ENCODE measurements at regions not wholly inside any gene's neighbourhood (a gene's known extent, or its start where the extent isn't known, plus 50 kb on each side); places are given as distances from the start of the nearest gene placed in this dataset.

- intact Hi-C loops (cut with DNase I; ENCODE audit: low total_unique reads) = no loop called here
- TF ChIP-seq EP300 (IDR thresholded peaks at IDR 0.05; ENCODE audit: low read depth) (no peak), CTCF (IDR thresholded peaks at IDR 0.05) (no peak), POLR2A (IDR thresholded peaks at IDR 0.05) (no peak), POLR2AphosphoS5 (IDR thresholded peaks at IDR 0.05) (no peak)
- peaks cover 0 to 9% of the 10 kb centered on the region in 2 donors for H3K9me3 ChIP-seq
- no peaks in the 10 kb centered on the region for H3K4me1 ChIP-seq
- in situ Hi-C loops (cut with MboI; ENCODE audit: low pct_ligation_motif_present in 1 of 4, low pct_unique_long_range_greater_than_20kb in 1 of 4, low sequenced_read_pairs in 3 of 4) = no loop called here
- H3K27me3 ChIP-seq = no peaks in the 10 kb centered on the region
- no peak overlapping the region for H3K27ac ChIP-seq
- 53 to 54% methylated on average over 3 of the region's 3 CpGs for WGBS, 2 donors (ENCODE audit: low coverage in 1 of 2)
- DNase-seq = no peak
- no peak overlapping the region for H3K4me3 ChIP-seq
- no peaks in the 10 kb centered on the region for H3K36me3 ChIP-seq
These were observed 1387.5 kb upstream of the EYS start for GRCh38 chr6:67094431-67094946.

DNA sequence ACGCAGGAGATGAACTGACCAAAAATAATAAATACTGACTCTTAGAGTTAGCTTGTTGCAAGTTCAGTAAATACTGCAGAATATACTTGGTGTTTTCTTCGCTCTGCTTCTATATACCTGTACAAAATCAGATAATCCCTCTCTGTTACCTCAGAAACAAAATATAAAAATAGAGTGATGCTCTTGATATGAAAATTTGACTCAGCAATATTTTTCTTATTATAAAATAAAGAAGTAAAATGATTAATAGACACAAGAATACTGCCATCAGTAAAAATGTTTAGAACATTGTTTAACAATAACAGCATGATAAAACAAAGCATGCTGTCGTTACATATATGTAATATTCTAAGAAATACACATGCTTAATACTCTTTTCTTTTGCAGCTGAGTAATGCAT lies 1366.9 kb upstream of the EYS start:
- H3K27me3 ChIP-seq = no peaks in the 10 kb centered on the region
- 38 to 77% methylated on average over 3 of the region's 3 CpGs for WGBS, 2 donors (ENCODE audit: low coverage in 1 of 2)
- no peaks in the 10 kb centered on the region for H3K36me3 ChIP-seq
- in situ Hi-C loops (cut with MboI; ENCODE audit: low pct_ligation_motif_present in 1 of 4, low pct_unique_long_range_greater_than_20kb in 1 of 4, low sequenced_read_pairs in 3 of 4) = no loop called here
- intact Hi-C loops (cut with DNase I; ENCODE audit: low total_unique reads) = no loop called here
- TF ChIP-seq POLR2AphosphoS5 (IDR thresholded peaks at IDR 0.05) (no peak), CTCF (IDR thresholded peaks at IDR 0.05) (no peak), EP300 (IDR thresholded peaks at IDR 0.05; ENCODE audit: low read depth) (no peak), POLR2A (IDR thresholded peaks at IDR 0.05) (no peak)
- DNase-seq = no peak
- H3K4me1 ChIP-seq = no peaks in the 10 kb centered on the region
- H3K4me3 ChIP-seq = no peak overlapping the region
- no peaks in the 10 kb centered on the region for H3K9me3 ChIP-seq
- H3K27ac ChIP-seq = no peak overlapping the region

GRCh38 chr6:67068781-67069180 lies 1361.8 kb upstream of the EYS start:
- 82% methylated on average over 2 of the region's 2 CpGs; no CpG with 5 or more reads in 1 of the 2 donors for WGBS, 2 donors (ENCODE audit: low coverage in 1 of 2)
- no peaks in the 10 kb centered on the region for H3K4me1 ChIP-seq
- H3K27me3 ChIP-seq = no peaks in the 10 kb centered on the region
- H3K27ac ChIP-seq = no peak overlapping the region
- H3K36me3 ChIP-seq = no peaks in the 10 kb centered on the region
- H3K4me3 ChIP-seq = no peak overlapping the region
- intact Hi-C loops (cut with DNase I; ENCODE audit: low total_unique reads) (no loop called here), in situ Hi-C loops (cut with MboI; ENCODE audit: low pct_ligation_motif_present in 1 of 4, low pct_unique_long_range_greater_than_20kb in 1 of 4, low sequenced_read_pairs in 3 of 4) (no loop called here)
- TF ChIP-seq POLR2AphosphoS5 (IDR thresholded peaks at IDR 0.05) (no peak), CTCF (IDR thresholded peaks at IDR 0.05) (no peak), POLR2A (IDR thresholded peaks at IDR 0.05) (no peak), EP300 (IDR thresholded peaks at IDR 0.05; ENCODE audit: low read depth) (no peak)
- DNase-seq = no peak
- no peaks in the 10 kb centered on the region for H3K9me3 ChIP-seq

DNA sequence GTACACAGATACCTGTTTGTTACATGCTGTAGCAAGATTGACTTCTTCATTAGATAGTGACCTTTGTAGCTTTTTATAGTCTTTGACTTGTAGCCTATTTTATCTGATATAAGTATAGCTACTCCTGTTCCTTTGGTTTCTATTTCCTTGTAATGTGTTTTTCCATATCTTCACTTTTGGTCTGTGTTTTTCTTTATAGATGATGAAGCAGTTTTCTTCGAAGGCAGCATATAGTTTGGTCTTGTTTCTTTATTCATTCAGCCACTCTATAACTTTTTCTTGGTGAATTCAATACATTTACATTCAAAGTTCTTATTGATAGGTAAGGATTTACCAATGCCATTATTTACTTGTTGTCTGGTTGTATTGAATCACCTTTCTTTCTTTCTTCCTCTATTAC lies 1357.3 kb upstream of the EYS start:
- 77 to 79% methylated on average over 1 of the region's 1 CpG for WGBS, 2 donors (ENCODE audit: low coverage in 1 of 2)
- no peaks in the 10 kb centered on the region for H3K4me1 ChIP-seq
- intact Hi-C loops (cut with DNase I; ENCODE audit: low total_unique reads) (no loop called here), in situ Hi-C loops (cut with MboI; ENCODE audit: low pct_ligation_motif_present in 1 of 4, low pct_unique_long_range_greater_than_20kb in 1 of 4, low sequenced_read_pairs in 3 of 4) (no loop called here)
- H3K4me3 ChIP-seq = no peak overlapping the region
- H3K27me3 ChIP-seq = no peaks in the 10 kb centered on the region
- DNase-seq = no peak
- H3K36me3 ChIP-seq = no peaks in the 10 kb centered on the region
- no peak overlapping the region for H3K27ac ChIP-seq
- no peaks in the 10 kb centered on the region for H3K9me3 ChIP-seq
- TF ChIP-seq CTCF (IDR thresholded peaks at IDR 0.05) (no peak), POLR2AphosphoS5 (IDR thresholded peaks at IDR 0.05) (no peak), EP300 (IDR thresholded peaks at IDR 0.05; ENCODE audit: low read depth) (no peak), POLR2A (IDR thresholded peaks at IDR 0.05) (no peak)
